ENCODE measurements at regions not wholly inside any gene's neighbourhood (a gene's known extent, or its start where the extent isn't known, plus 50 kb on each side); places are given as distances from the start of the nearest gene placed in this dataset.

DNA sequence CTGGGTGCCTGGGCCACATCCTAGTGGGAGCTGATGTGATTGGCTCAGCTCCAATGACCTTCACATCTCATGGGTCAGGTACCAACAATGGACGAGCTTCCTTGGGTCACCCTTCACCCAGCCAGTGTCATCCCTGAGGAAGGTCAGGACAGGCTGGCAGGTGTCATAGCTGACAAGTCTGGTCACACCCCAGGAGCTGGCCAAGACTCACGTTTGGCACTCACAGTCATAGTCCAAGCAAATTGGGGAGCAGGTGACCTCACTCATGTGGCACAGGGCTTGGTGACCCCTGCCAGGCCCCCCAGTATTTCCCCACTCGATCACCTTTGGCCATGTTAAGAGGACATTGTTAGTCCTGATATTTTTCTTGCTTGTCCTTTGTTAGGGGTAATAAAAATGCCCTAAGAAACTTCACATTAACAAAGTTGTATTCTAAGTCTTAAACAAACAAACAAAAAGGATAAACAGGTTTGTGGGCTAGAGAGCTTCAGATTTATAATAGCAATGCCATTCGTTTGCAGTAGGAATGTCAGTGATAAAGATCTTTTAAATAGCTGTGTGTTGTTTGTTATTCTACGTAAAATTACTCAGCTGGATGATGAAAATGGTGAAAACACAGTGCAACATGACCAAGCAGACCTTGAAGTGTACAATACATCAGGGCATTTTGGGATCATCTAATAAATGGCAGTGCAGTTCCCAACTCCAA, 79.5 kb upstream of the POMGNT2 start:
- H3K4me3 ChIP-seq (ENCODE audit: low read length): no peak overlapping the region
- no peak for DNase-seq (ENCODE audit: low read depth)
- no peak for TF ChIP-seq CTCF (IDR thresholded peaks at IDR 0.05; ENCODE audit: insufficient read depth, low read depth, low read length, missing control alignments)

- TF ChIP-seq CTCF (IDR thresholded peaks at IDR 0.05; ENCODE audit: insufficient read depth, low read depth, low read length, missing control alignments): no peak
- DNase-seq (ENCODE audit: low read depth): no peak
- no peak overlapping the region for H3K4me3 ChIP-seq (ENCODE audit: low read length)
Measured at GRCh38 chr3:43183456-43183855, 77.6 kb upstream of the POMGNT2 start.

- no peak overlapping the region for H3K4me3 ChIP-seq (ENCODE audit: low read length)
- DNase-seq (ENCODE audit: low read depth): peak; percentile 93
- TF ChIP-seq CTCF (IDR thresholded peaks at IDR 0.05; ENCODE audit: insufficient read depth, low read depth, low read length, missing control alignments): no peak
Measured at GRCh38 chr3:43181202-43181821, 75.4 kb upstream of the POMGNT2 start.

- DNase-seq (ENCODE audit: low read depth): peak; percentile 5
Measured at GRCh38 chr3:43180694-43181093, 74.8 kb upstream of the POMGNT2 start.

GRCh38 chr3:43180027-43180426, 74.1 kb upstream of the POMGNT2 start:
- no peak for TF ChIP-seq CTCF (IDR thresholded peaks at IDR 0.05; ENCODE audit: insufficient read depth, low read depth, low read length, missing control alignments)
- peak; percentile 96 for DNase-seq (ENCODE audit: low read depth)
- H3K4me3 ChIP-seq (ENCODE audit: low read length): no peak overlapping the region

More at GRCh38 chr3:43180694-43181093, 74.8 kb upstream of the POMGNT2 start:
- TF ChIP-seq CTCF (IDR thresholded peaks at IDR 0.05; ENCODE audit: insufficient read depth, low read depth, low read length, missing control alignments): no peak
- no peak overlapping the region for H3K4me3 ChIP-seq (ENCODE audit: low read length)

DNA sequence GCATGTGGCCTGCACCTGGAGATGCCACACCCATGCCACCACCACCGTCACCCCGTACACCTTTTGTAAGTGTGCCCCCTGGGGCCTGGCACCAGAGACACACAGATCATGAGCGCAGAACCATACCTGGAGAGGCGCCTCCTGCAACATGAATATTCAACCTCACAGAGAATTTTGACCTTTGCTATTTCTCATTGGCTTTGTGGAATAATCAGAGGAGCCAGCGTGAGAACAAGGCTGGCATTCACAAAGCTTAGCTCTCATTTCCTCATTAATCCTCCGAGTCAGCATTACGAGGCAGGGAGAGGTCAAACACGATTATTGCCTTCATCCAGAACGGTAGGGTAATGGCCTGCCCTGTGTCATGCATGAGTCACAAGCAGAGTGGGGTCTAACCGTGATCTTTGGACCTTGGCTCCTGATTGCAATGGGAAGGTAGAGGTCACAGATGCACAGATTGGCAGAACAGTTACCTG, 73.0 kb upstream of the POMGNT2 start:
- no peak for TF ChIP-seq CTCF (IDR thresholded peaks at IDR 0.05; ENCODE audit: insufficient read depth, low read depth, low read length, missing control alignments)
- no peak overlapping the region for H3K4me3 ChIP-seq (ENCODE audit: low read length)
- peak; percentile 86 for DNase-seq (ENCODE audit: low read depth)
